Liver (tissue), 8 donors: ENCODE measurements at regions not wholly inside any gene's neighbourhood (a gene's known extent, or its start where the extent isn't known, plus 50 kb on each side); places are given as distances from the start of the nearest gene placed in this dataset.

Experiments
- DNase-seq: peaks from one replicate; pipeline ENCODE4 v3.0.0-alpha.2; 2017; ENCODE audit warnings: low spot score
- H3K27ac ChIP-seq, 2 donors: one replicate each; pipeline ENCODE4 v1.7.0; 2013; ENCODE audit warnings: inconsistent platforms in 2 of 2, low read length in 2 of 2, control low read depth in 1 of 2, low read depth in 1 of 2, mild to moderate bottlenecking in 1 of 2
- H3K27me3 ChIP-seq, 4 donors: one replicate each; pipeline versions ENCODE4 v1.6.1 to v1.7.0; 2013; ENCODE audit warnings: low read length in 3 of 4, inconsistent platforms in 1 of 4, mild to moderate bottlenecking in 1 of 4, moderate library complexity in 1 of 4; ENCODE audit not compliant: control insufficient read depth in 4 of 4, insufficient read depth in 4 of 4
- H3K36me3 ChIP-seq, 4 donors: one replicate each; pipeline versions ENCODE4 v1.6.1 to v1.7.0; 2013; ENCODE audit warnings: low read length in 3 of 4, mild to moderate bottlenecking in 3 of 4, low read depth in 1 of 4, moderate library complexity in 1 of 4; ENCODE audit not compliant: control insufficient read depth in 4 of 4, insufficient read depth in 3 of 4
- H3K4me1 ChIP-seq, 4 donors: one replicate each; pipeline versions ENCODE4 v1.6.1 to v1.7.0; 2013; ENCODE audit warnings: low read length in 3 of 4, mild to moderate bottlenecking in 3 of 4, moderate library complexity in 1 of 4; ENCODE audit not compliant: control insufficient read depth in 4 of 4, insufficient read depth in 4 of 4
- H3K4me3 ChIP-seq, 3 donors: one replicate each; pipeline versions ENCODE4 v1.6.1 to v1.7.0; 2013; ENCODE audit warnings: low read length in 3 of 3, control low read depth in 1 of 3, low read depth in 1 of 3, mild to moderate bottlenecking in 1 of 3
- H3K9ac ChIP-seq, 2 donors: one replicate each; pipeline ENCODE4 v1.7.0; 2013; ENCODE audit warnings: low read length in 2 of 2, mild to moderate bottlenecking in 2 of 2, moderate library complexity in 2 of 2, control low read depth in 1 of 2, low read depth in 1 of 2
- H3K9me3 ChIP-seq, 4 donors: one replicate each; pipeline versions ENCODE4 v1.6.1 to v1.7.0; 2013; ENCODE audit warnings: low read length in 3 of 4; ENCODE audit not compliant: control insufficient read depth in 4 of 4
- ATF3 ChIP-seq: IDR thresholded peaks from 2 replicates; pipeline ENCODE4 v1.6.1; 2016; ENCODE audit warnings: antibody characterized with exemption
- CTCF ChIP-seq: fragments of 150-350 bp; IDR thresholded peaks from 2 replicates; pipeline ENCODE4 v1.5.1; 2017; ENCODE audit warnings: improper control_type of control experiment, low read depth, low read length; ENCODE audit not compliant: missing input control
- EGR1 ChIP-seq, 2 donors: IDR thresholded peaks; 2 replicates each; pipeline ENCODE4 v1.6.1; 2016 to 2018; ENCODE audit warnings: antibody characterized with exemption in 2 of 2, low read depth in 2 of 2
- FOXA1 ChIP-seq: IDR thresholded peaks from 2 replicates; pipeline ENCODE4 v1.6.1; 2016; ENCODE audit warnings: antibody characterized with exemption
- FOXA2 ChIP-seq: IDR thresholded peaks from 2 replicates; pipeline ENCODE4 v1.6.1; 2016; ENCODE audit warnings: antibody characterized with exemption
- GABPA ChIP-seq, 2 donors: IDR thresholded peaks in 1 of 2; conservative IDR thresholded peaks in 1 of 2; 2 replicates each; pipeline ENCODE4 v1.6.1; 2016; ENCODE audit warnings: antibody characterized with exemption in 2 of 2, mild to moderate bottlenecking in 1 of 2, moderate library complexity in 1 of 2
- HNF4A ChIP-seq, 2 donors: conservative IDR thresholded peaks; 2 replicates each; pipeline ENCODE4 v1.6.1; 2016; ENCODE audit warnings: antibody characterized with exemption in 2 of 2, mild to moderate bottlenecking in 2 of 2
- HNF4G ChIP-seq: IDR thresholded peaks from 2 replicates; pipeline ENCODE4 v1.6.1; 2016; ENCODE audit warnings: antibody characterized with exemption
- JUND ChIP-seq, 2 donors: IDR thresholded peaks; 2 replicates each; pipeline ENCODE4 v1.6.1; 2016; ENCODE audit warnings: antibody characterized with exemption in 2 of 2
- MAX ChIP-seq: IDR thresholded peaks from 2 replicates; pipeline ENCODE4 v1.6.1; 2016; ENCODE audit warnings: antibody characterized with exemption
- NR2F2 ChIP-seq: IDR thresholded peaks from 2 replicates; pipeline ENCODE4 v1.6.1; 2016; ENCODE audit warnings: antibody characterized with exemption
- RAD21 ChIP-seq, 2 donors: IDR thresholded peaks; 2 replicates each; pipeline ENCODE4 v1.6.1; 2016; ENCODE audit warnings: antibody characterized with exemption in 2 of 2, mild to moderate bottlenecking in 2 of 2
- REST ChIP-seq: IDR thresholded peaks from 2 replicates; pipeline ENCODE4 v1.6.1; 2016; ENCODE audit warnings: antibody characterized with exemption, mild to moderate bottlenecking
- RXRA ChIP-seq, 2 donors: IDR thresholded peaks; 2 replicates each; pipeline ENCODE4 v1.6.1; 2017 to 2018; ENCODE audit warnings: antibody characterized with exemption in 2 of 2, mild to moderate bottlenecking in 1 of 2
- SP1 ChIP-seq: IDR thresholded peaks from 2 replicates; pipeline ENCODE4 v1.6.1; 2018; ENCODE audit warnings: antibody characterized with exemption, mild to moderate bottlenecking
- TAF1 ChIP-seq: conservative IDR thresholded peaks from 2 replicates; pipeline ENCODE4 v1.6.1; 2016; ENCODE audit warnings: antibody characterized with exemption, mild to moderate bottlenecking
- YY1 ChIP-seq: IDR thresholded peaks from 2 replicates; pipeline ENCODE4 v1.6.1; 2016; ENCODE audit warnings: antibody characterized with exemption, mild to moderate bottlenecking
- ZBTB33 ChIP-seq: IDR thresholded peaks from 2 replicates; pipeline ENCODE4 v1.6.1; 2016; ENCODE audit warnings: antibody characterized with exemption
- WGBS: extraction: QIAGEN DNeasy Blood & Tissue Kit; methylation state at CpG from one replicate; pipeline ENCODE4 v1.1.7; 2013; 5-methylcytosine and 5-hydroxymethylcytosine counted together
- donor health status: healthy.
- donor health status: healthy.
- donor health status: healthy.
- donor health status: healthy.
- donor health status: healthy.

- no peak overlapping the region for H3K27ac ChIP-seq
- peaks cover 0 to 4% (median 1%) of the 10 kb centered on the region in 4 donors for H3K36me3 ChIP-seq
- TF ChIP-seq RXRA (IDR thresholded peaks at IDR 0.05) (no peak), ZBTB33 (no peak), MAX (no peak), NR2F2 (no peak), GABPA (IDR thresholded peaks at IDR 0.05 in 1 of 2, conservative IDR thresholded peaks at IDR 0.05 in 1 of 2) (no peak), CTCF (no peak), JUND (IDR thresholded peaks at IDR 0.05) (no peak), FOXA1 (no peak), HNF4G (no peak), HNF4A (conservative IDR thresholded peaks at IDR 0.05) (no peak), ATF3 (no peak), YY1 (no peak), RAD21 (IDR thresholded peaks at IDR 0.05) (no peak), SP1 (no peak), REST (no peak), TAF1 (no peak), FOXA2 (no peak)
- H3K4me1 ChIP-seq = no peaks in the 10 kb centered on the region
- no peak overlapping the region for H3K4me3 ChIP-seq
- H3K9me3 ChIP-seq = no peaks in the 10 kb centered on the region
- no peaks in the 10 kb centered on the region for H3K27me3 ChIP-seq
- DNase-seq = no peak
- H3K9ac ChIP-seq = no peak overlapping the region
Measured at GRCh38 chr1:168484083-168484482, 59.7 kb downstream of the XCL2 start.

- Histone ChIP-seq H3K4me1 (no peaks in the 10 kb centered on the region), H3K9me3 (no peaks in the 10 kb centered on the region), H3K4me3 (no peak overlapping the region), H3K36me3 (peaks cover 0 to 4% (median 1%) of the 10 kb centered on the region in 4 donors), H3K27ac (no peak overlapping the region), H3K27me3 (no peaks in the 10 kb centered on the region), H3K9ac (no peak overlapping the region)
- no peak for DNase-seq
- 69% methylated on average over 1 of the region's 1 CpG for WGBS
- TF ChIP-seq YY1 = no peak
- TF ChIP-seq GABPA (IDR thresholded peaks at IDR 0.05 in 1 of 2, conservative IDR thresholded peaks at IDR 0.05 in 1 of 2) = no peak
- TF ChIP-seq HNF4G = no peak
- no peak for TF ChIP-seq FOXA2
- no peak for TF ChIP-seq RXRA (IDR thresholded peaks at IDR 0.05)
- no peak for TF ChIP-seq EGR1 (IDR thresholded peaks at IDR 0.05; ENCODE audit: low read depth in 2 of 2)
- no peak for TF ChIP-seq JUND (IDR thresholded peaks at IDR 0.05)
- no peak for TF ChIP-seq HNF4A (conservative IDR thresholded peaks at IDR 0.05)
- no peak for TF ChIP-seq ZBTB33
- TF ChIP-seq CTCF = no peak
- TF ChIP-seq SP1 = no peak
- no peak for TF ChIP-seq FOXA1
Measured at GRCh38 chr1:168483539-168483938, 60.3 kb downstream of the XCL2 start.
